HUES64 (cell line): ENCODE measurements at regions not wholly inside any gene's neighbourhood (a gene's known extent, or its start where the extent isn't known, plus 50 kb on each side); places are given as distances from the start of the nearest gene placed in this dataset.

Source experiments
- H3K27ac ChIP-seq: 2 replicates; pipeline ENCODE4 v1.7.0; 2013; ENCODE audit warnings: low read depth, low read length, inconsistent platforms
- H3K27me3 ChIP-seq: 2 replicates; pipeline ENCODE4 v1.6.1; 2013; ENCODE audit warnings: mild to moderate bottlenecking, low read length; ENCODE audit not compliant: insufficient read depth
- H3K36me3 ChIP-seq: 2 replicates; pipeline ENCODE4 v1.6.1; 2013; ENCODE audit warnings: mild to moderate bottlenecking, low read length; ENCODE audit not compliant: insufficient read depth
- H3K4me1 ChIP-seq: 2 replicates; pipeline ENCODE4 v1.6.1; 2013; ENCODE audit warnings: mild to moderate bottlenecking, low read length, moderate library complexity; ENCODE audit not compliant: insufficient read depth
- H3K4me3 ChIP-seq: 2 replicates; pipeline ENCODE4 v1.5.1; 2013; ENCODE audit warnings: mild to moderate bottlenecking, low read length, moderate library complexity
- H3K9ac ChIP-seq: 2 replicates; pipeline ENCODE4 v1.6.1; 2013; ENCODE audit warnings: mild to moderate bottlenecking, low read depth, low read length
- H3K9me3 ChIP-seq: 2 replicates; pipeline ENCODE4 v1.6.1; 2013; ENCODE audit warnings: low read depth, low read length; ENCODE audit not compliant: insufficient read depth
- WGBS: fragments of 150-250, 120-280 bp; methylation state at CpG from one replicate; pipeline ENCODE4 v1.1.7; 2013; ENCODE audit warnings: missing lambda C conversion rate; 5-methylcytosine and 5-hydroxymethylcytosine counted together

- H3K27me3 ChIP-seq: no peaks in the 10 kb centered on the region
- no peak overlapping the region for H3K27ac ChIP-seq
- H3K36me3 ChIP-seq: no peaks in the 10 kb centered on the region
- H3K4me3 ChIP-seq: no peak overlapping the region
- H3K4me1 ChIP-seq: no peaks in the 10 kb centered on the region
- H3K9ac ChIP-seq: no peak overlapping the region
- 92% methylated on average over 1 of the region's 2 CpGs for WGBS
- H3K9me3 ChIP-seq: no peaks in the 10 kb centered on the region
These were observed 189.8 kb downstream of the TMX3 start for GRCh38 chr18:68525091-68525490.

- Histone ChIP-seq H3K4me1 (peaks cover 9% of the 10 kb centered on the region; the same call in 1 of the 2 replicates), H3K9me3 (no peaks in the 10 kb centered on the region), H3K27ac (no peak overlapping the region), H3K36me3 (no peaks in the 10 kb centered on the region), H3K4me3 (no peak overlapping the region), H3K9ac (no peak overlapping the region), H3K27me3 (no peaks in the 10 kb centered on the region)
- WGBS: 91% methylated on average over 4 of the region's 6 CpGs
These were observed 194.4 kb downstream of the TMX3 start for GRCh38 chr18:68520406-68521075.

GRCh38 chr18:68519336-68519735 is 195.6 kb downstream of the TMX3 start:
- WGBS: 96% methylated on average over 2 of the region's 3 CpGs
- H3K9me3 ChIP-seq: no peaks in the 10 kb centered on the region
- no peak overlapping the region for H3K9ac ChIP-seq
- no peak overlapping the region for H3K27ac ChIP-seq
- no peaks in the 10 kb centered on the region for H3K27me3 ChIP-seq
- peaks cover 12% of the 10 kb centered on the region for H3K4me1 ChIP-seq
- no peaks in the 10 kb centered on the region for H3K36me3 ChIP-seq
- no peak overlapping the region for H3K4me3 ChIP-seq

GRCh38 chr18:68509902-68510301 is 205.0 kb downstream of the TMX3 start:
- Histone ChIP-seq H3K4me3 (no peak overlapping the region), H3K4me1 (peaks cover 2% of the 10 kb centered on the region; the same call in 1 of the 2 replicates), H3K27ac (no peak overlapping the region), H3K36me3 (no peaks in the 10 kb centered on the region), H3K9ac (no peak overlapping the region), H3K27me3 (no peaks in the 10 kb centered on the region), H3K9me3 (no peaks in the 10 kb centered on the region)
- 91% methylated on average over 2 of the region's 2 CpGs for WGBS

- Histone ChIP-seq H3K27ac (no peak overlapping the region), H3K9ac (no peak overlapping the region), H3K27me3 (no peaks in the 10 kb centered on the region), H3K36me3 (no peaks in the 10 kb centered on the region), H3K4me1 (no peaks in the 10 kb centered on the region), H3K9me3 (no peaks in the 10 kb centered on the region), H3K4me3 (no peak overlapping the region)
- WGBS: 83% methylated on average over 2 of the region's 2 CpGs
These were observed 207.1 kb downstream of the TMX3 start for GRCh38 chr18:68507781-68508180.

GRCh38 chr18:68505178-68505574 is 209.7 kb downstream of the TMX3 start:
- WGBS: 100% methylated on average over 3 of the region's 3 CpGs
- Histone ChIP-seq H3K36me3 (no peaks in the 10 kb centered on the region), H3K27ac (no peak overlapping the region), H3K4me1 (0 out of 2 replicates have a peak, but pooled peaks cover 3% of the 10 kb centered on the region), H3K9me3 (no peaks in the 10 kb centered on the region), H3K9ac (no peak overlapping the region), H3K27me3 (no peaks in the 10 kb centered on the region), H3K4me3 (no peak overlapping the region)

- no peak overlapping the region for H3K9ac ChIP-seq
- 90% methylated on average over 2 of the region's 2 CpGs for WGBS
- 0 out of 2 replicates have a peak, but pooled peaks cover 3% of the 10 kb centered on the region for H3K4me1 ChIP-seq
- no peaks in the 10 kb centered on the region for H3K36me3 ChIP-seq
- H3K9me3 ChIP-seq: no peaks in the 10 kb centered on the region
- no peaks in the 10 kb centered on the region for H3K27me3 ChIP-seq
- H3K4me3 ChIP-seq: no peak overlapping the region
- no peak overlapping the region for H3K27ac ChIP-seq
These were observed 210.3 kb downstream of the TMX3 start for GRCh38 chr18:68504441-68505177.

- Histone ChIP-seq H3K4me1 (peaks cover 13% of the 10 kb centered on the region), H3K36me3 (no peaks in the 10 kb centered on the region), H3K27me3 (no peaks in the 10 kb centered on the region), H3K9me3 (no peaks in the 10 kb centered on the region), H3K9ac (no peak overlapping the region), H3K27ac (no peak overlapping the region), H3K4me3 (no peak overlapping the region)
- 97% methylated on average over 4 of the region's 4 CpGs for WGBS
These were observed 214.4 kb downstream of the TMX3 start for GRCh38 chr18:68500556-68500955.

GRCh38 chr18:68499141-68499540 is 215.8 kb downstream of the TMX3 start:
- WGBS: 96% methylated on average over 2 of the region's 2 CpGs
- Histone ChIP-seq H3K27me3 (no peaks in the 10 kb centered on the region), H3K27ac (no peak overlapping the region), H3K4me1 (peaks cover 13% of the 10 kb centered on the region), H3K9me3 (no peaks in the 10 kb centered on the region), H3K36me3 (no peaks in the 10 kb centered on the region), H3K9ac (no peak overlapping the region), H3K4me3 (no peak overlapping the region)

GRCh38 chr18:68498636-68499035 is 216.3 kb downstream of the TMX3 start:
- peaks cover 13% of the 10 kb centered on the region for H3K4me1 ChIP-seq
- H3K27ac ChIP-seq: no peak overlapping the region
- no peak overlapping the region for H3K4me3 ChIP-seq
- 97% methylated on average over 1 of the region's 1 CpG for WGBS
- H3K9me3 ChIP-seq: no peaks in the 10 kb centered on the region
- no peaks in the 10 kb centered on the region for H3K27me3 ChIP-seq
- H3K36me3 ChIP-seq: no peaks in the 10 kb centered on the region
- H3K9ac ChIP-seq: no peak overlapping the region

- Histone ChIP-seq H3K27ac (no peak overlapping the region), H3K4me3 (no peak overlapping the region), H3K36me3 (no peaks in the 10 kb centered on the region), H3K27me3 (no peaks in the 10 kb centered on the region), H3K9me3 (no peaks in the 10 kb centered on the region), H3K4me1 (peaks cover 13% of the 10 kb centered on the region), H3K9ac (no peak overlapping the region)
- WGBS: no CpG with 5 or more reads among the region's 1 CpG
These were observed 216.7 kb downstream of the TMX3 start for GRCh38 chr18:68498185-68498584.
